Ramos (cell line): ENCODE measurements at regions not wholly inside any gene's neighbourhood (a gene's known extent, or its start where the extent isn't known, plus 50 kb on each side); places are given as distances from the start of the nearest gene placed in this dataset.
"Not testable (repeated sequence)": the region's sequence is repeated elsewhere in the genome, so short reads cannot be mapped to it uniquely, and the experiment has no call there.

ENCODE experiments used
- in situ Hi-C: fragments of 300-500 bp; cut with MboI; formaldehyde crosslinking; loops from one replicate; pipeline ENCODE4 v1.14.3; 2022; ENCODE audit warnings: low sequenced_read_pairs; ENCODE audit not compliant: unreplicated experiment

- in situ Hi-C loops, result no loop called here
These were observed 55.5 kb upstream of the PIK3C3 start for GRCh38 chr18:41899535-41899934.

GRCh38 chr18:41893432-41893831 lies 61.6 kb upstream of the PIK3C3 start:
- in situ Hi-C loops, result no loop called here

GRCh38 chr18:41887100-41887499 lies 67.9 kb upstream of the PIK3C3 start:
- in situ Hi-C loops, result no loop called here

- in situ Hi-C loops, result no loop called here
These were observed 68.8 kb upstream of the PIK3C3 start for GRCh38 chr18:41886126-41886807.

- in situ Hi-C loops, result no loop called here
These were observed 73.7 kb upstream of the PIK3C3 start for GRCh38 chr18:41881285-41881684.

GRCh38 chr18:41879256-41879655 lies 75.8 kb upstream of the PIK3C3 start:
- in situ Hi-C loops, result no loop called here

- in situ Hi-C loops, result no loop called here
These were observed 79.8 kb upstream of the PIK3C3 start for GRCh38 chr18:41875094-41875780.

- in situ Hi-C loops, result no loop called here
These were observed 81.3 kb upstream of the PIK3C3 start for GRCh38 chr18:41873730-41874129.

GRCh38 chr18:41872206-41872605 lies 82.8 kb upstream of the PIK3C3 start:
- in situ Hi-C loops, result no loop called here

GRCh38 chr18:41871229-41872000 lies 83.6 kb upstream of the PIK3C3 start:
- in situ Hi-C loops, result no loop called here

GRCh38 chr18:41870817-41871216 lies 84.2 kb upstream of the PIK3C3 start:
- in situ Hi-C loops, result no loop called here

GRCh38 chr18:41870191-41870590 lies 84.8 kb upstream of the PIK3C3 start:
- in situ Hi-C loops, result no loop called here

GRCh38 chr18:41865796-41866195 lies 89.2 kb upstream of the PIK3C3 start:
- in situ Hi-C loops, result not testable (repeated sequence)

GRCh38 chr18:41864216-41864615 lies 90.8 kb upstream of the PIK3C3 start:
- in situ Hi-C loops, result no loop called here

GRCh38 chr18:41862921-41863320 lies 92.1 kb upstream of the PIK3C3 start:
- in situ Hi-C loops, result no loop called here

GRCh38 chr18:41860987-41861386 lies 94.0 kb upstream of the PIK3C3 start:
- in situ Hi-C loops, result no loop called here

- in situ Hi-C loops, result no loop called here
These were observed 96.1 kb upstream of the PIK3C3 start for GRCh38 chr18:41858761-41859555.

GRCh38 chr18:41853280-41853679 lies 101.8 kb upstream of the PIK3C3 start:
- in situ Hi-C loops, result no loop called here

- in situ Hi-C loops, result no loop called here
These were observed 104.3 kb upstream of the PIK3C3 start for GRCh38 chr18:41850781-41851180.

GRCh38 chr18:41849632-41850031 lies 105.4 kb upstream of the PIK3C3 start:
- in situ Hi-C loops, result no loop called here
